ENCODE measurements at regions not wholly inside any gene's neighbourhood (a gene's known extent, or its start where the extent isn't known, plus 50 kb on each side); places are given as distances from the start of the nearest gene placed in this dataset.

DNA sequence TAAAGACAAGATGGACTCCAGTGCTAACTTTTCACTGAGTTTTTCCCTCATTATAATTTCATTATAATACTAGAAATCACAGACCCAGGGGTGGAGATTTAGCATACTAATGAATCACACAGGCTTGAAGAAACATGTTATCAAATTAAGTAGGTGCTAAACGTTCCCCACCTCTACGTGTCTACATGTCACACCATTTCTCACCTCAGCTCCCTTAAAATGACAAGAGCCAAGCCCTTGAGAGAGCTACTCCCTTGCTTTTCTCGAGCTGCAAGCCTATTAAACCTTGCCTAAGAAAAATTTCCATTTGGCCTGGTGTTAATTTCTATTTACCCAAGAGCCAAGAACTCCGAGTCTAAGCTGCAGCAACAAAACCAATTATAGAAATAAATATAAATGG lies 396.3 kb upstream of the NEGR1 start:
- H3K4me1 Mint-ChIP-seq: no peaks in the 10 kb centered on the region
- H3K9me3 Mint-ChIP-seq: no peaks in the 10 kb centered on the region
- H3K4me3 Mint-ChIP-seq: no peak overlapping the region
- no peak for DNase-seq
- H3K36me3 Mint-ChIP-seq (ENCODE audit: low read depth): no peaks in the 10 kb centered on the region
- no peaks in the 10 kb centered on the region for H3K27me3 Mint-ChIP-seq (ENCODE audit: low read depth, poor library complexity)
- TF ChIP-seq CTCF (IDR thresholded peaks at IDR 0.05): no peak
- no peak overlapping the region for H3K27ac Mint-ChIP-seq

DNA sequence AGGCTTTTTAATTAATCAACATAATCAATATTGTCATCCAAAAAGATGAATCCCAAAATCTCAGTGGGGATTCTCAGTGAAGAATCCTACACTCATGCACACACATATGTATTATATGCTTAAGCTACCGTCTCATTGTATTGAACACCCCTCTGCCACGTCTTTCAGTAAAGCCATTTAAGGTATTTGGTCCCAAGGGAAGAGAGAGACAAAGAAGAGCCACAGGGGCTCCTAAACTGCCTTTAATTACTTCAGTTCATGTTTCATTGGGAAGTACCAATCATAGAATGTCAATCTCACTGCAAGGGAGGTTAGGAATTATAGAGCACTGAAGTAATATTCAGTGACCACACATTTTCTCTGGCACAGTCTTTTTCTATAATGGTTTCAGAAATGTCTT lies 388.6 kb upstream of the NEGR1 start:
- H3K4me1 Mint-ChIP-seq: no peaks in the 10 kb centered on the region
- no peak for DNase-seq
- TF ChIP-seq CTCF (IDR thresholded peaks at IDR 0.05): no peak
- H3K36me3 Mint-ChIP-seq (ENCODE audit: low read depth): no peaks in the 10 kb centered on the region
- no peak overlapping the region for H3K27ac Mint-ChIP-seq
- no peaks in the 10 kb centered on the region for H3K27me3 Mint-ChIP-seq (ENCODE audit: low read depth, poor library complexity)
- no peak overlapping the region for H3K4me3 Mint-ChIP-seq
- H3K9me3 Mint-ChIP-seq: no peaks in the 10 kb centered on the region

DNA sequence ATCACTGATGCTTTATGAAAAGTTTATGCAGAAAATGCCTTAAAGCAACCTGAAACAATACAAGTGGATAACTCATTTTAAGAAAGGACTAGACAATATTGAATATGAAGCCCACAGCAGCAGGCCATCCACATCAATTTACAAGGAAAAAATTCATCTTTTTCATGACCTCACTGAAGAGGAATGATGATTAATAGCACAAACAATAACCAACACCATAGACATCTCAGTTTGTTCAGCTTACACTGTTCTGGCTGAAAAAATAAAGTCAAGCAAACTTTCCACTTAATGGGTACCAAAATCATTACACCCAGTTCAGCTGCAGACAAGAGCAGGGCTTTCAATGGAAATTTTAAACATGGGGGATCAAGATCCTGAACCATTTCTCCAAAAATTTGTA lies 380.6 kb upstream of the NEGR1 start:
- Mint-ChIP-seq H3K4me3 (no peak overlapping the region), H3K9me3 (no peaks in the 10 kb centered on the region), H3K4me1 (no peaks in the 10 kb centered on the region), H3K27me3 (ENCODE audit: low read depth, poor library complexity) (no peaks in the 10 kb centered on the region), H3K36me3 (ENCODE audit: low read depth) (no peaks in the 10 kb centered on the region), H3K27ac (no peak overlapping the region)
- no peak for TF ChIP-seq CTCF (IDR thresholded peaks at IDR 0.05)
- no peak for DNase-seq

GRCh38 chr1:72650843-72651435 lies 368.6 kb upstream of the NEGR1 start:
- DNase-seq: no peak
- Mint-ChIP-seq H3K4me3 (no peak overlapping the region), H3K9me3 (no peaks in the 10 kb centered on the region), H3K27ac (no peak overlapping the region), H3K36me3 (ENCODE audit: low read depth) (no peaks in the 10 kb centered on the region), H3K4me1 (no peaks in the 10 kb centered on the region), H3K27me3 (ENCODE audit: low read depth, poor library complexity) (no peaks in the 10 kb centered on the region)
- no peak for TF ChIP-seq CTCF (IDR thresholded peaks at IDR 0.05)

DNA sequence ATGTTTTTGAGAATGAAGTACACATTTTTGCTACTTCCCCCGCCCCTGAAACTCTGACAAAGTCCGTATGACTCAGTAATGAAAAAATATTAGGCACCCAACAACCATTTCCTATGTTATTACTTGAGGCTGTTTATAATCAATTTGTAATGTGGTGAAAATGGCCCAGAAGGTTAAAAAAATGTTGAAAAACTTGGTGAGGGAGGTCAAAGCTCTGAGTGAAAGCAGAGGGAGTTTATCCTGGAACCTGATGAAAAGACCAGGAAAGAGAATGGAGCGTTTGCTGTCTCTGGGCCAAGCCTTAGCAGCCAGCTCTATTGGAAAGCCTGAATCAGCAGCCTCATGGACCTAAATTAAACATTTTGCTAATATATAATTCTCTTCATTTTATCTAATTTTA lies 367.7 kb upstream of the NEGR1 start:
- Mint-ChIP-seq H3K36me3 (ENCODE audit: low read depth) (no peaks in the 10 kb centered on the region), H3K9me3 (no peaks in the 10 kb centered on the region), H3K27me3 (ENCODE audit: low read depth, poor library complexity) (no peaks in the 10 kb centered on the region), H3K27ac (no peak overlapping the region), H3K4me3 (no peak overlapping the region), H3K4me1 (no peaks in the 10 kb centered on the region)
- TF ChIP-seq CTCF (IDR thresholded peaks at IDR 0.05): no peak
- no peak for DNase-seq

GRCh38 chr1:72649211-72649888 lies 367.0 kb upstream of the NEGR1 start:
- DNase-seq: no peak
- no peak overlapping the region for H3K27ac Mint-ChIP-seq
- TF ChIP-seq CTCF (IDR thresholded peaks at IDR 0.05): no peak
- no peaks in the 10 kb centered on the region for H3K9me3 Mint-ChIP-seq
- H3K4me1 Mint-ChIP-seq: no peaks in the 10 kb centered on the region
- no peak overlapping the region for H3K4me3 Mint-ChIP-seq
- no peaks in the 10 kb centered on the region for H3K27me3 Mint-ChIP-seq (ENCODE audit: low read depth, poor library complexity)
- no peaks in the 10 kb centered on the region for H3K36me3 Mint-ChIP-seq (ENCODE audit: low read depth)

Data from nephron progenitor cell (in vitro differentiated cells).